Motor neuron (in vitro differentiated cells): ENCODE measurements at regions not wholly inside any gene's neighbourhood (a gene's known extent, or its start where the extent isn't known, plus 50 kb on each side); places are given as distances from the start of the nearest gene placed in this dataset.
A peak's percentile ranks its signal among the peaks of the same experiment; 100 is the strongest.
"Not testable (repeated sequence)": the region's sequence is repeated elsewhere in the genome, so short reads cannot be mapped to it uniquely, and the experiment has no call there.

Experiments used
- ATAC-seq, 8 experiments: fragments of 200-7000 bp; cut with Tn5 transposase; replicated peaks in 6 of 8; 2 replicates each; pipeline ENCODE4 v1.8.0; 2021; ENCODE audit warnings: mild to moderate bottlenecking in 8 of 8, moderate library complexity in 8 of 8
- H3K27ac ChIP-seq, 2 donors: fragments of 250-450 bp; sonication (Bioruptor Pico); 2 replicates each; pipeline ENCODE4 v1.9.0; 2021; ENCODE audit warnings: antibody characterized with exemption in 2 of 2, mild to moderate bottlenecking in 2 of 2, moderate library complexity in 1 of 2
- H3K4me1 ChIP-seq, 2 donors: fragments of 250-450 bp; sonication (Bioruptor Pico); replicated peaks in 1 of 2; 2 replicates each; pipeline ENCODE4 v1.6.1; 2021; ENCODE audit warnings: antibody characterized with exemption in 2 of 2, mild to moderate bottlenecking in 2 of 2, moderate library complexity in 1 of 2
- H3K4me3 ChIP-seq, 5 donors: fragments of 250-450 bp; sonication (Bioruptor Pico); 2 replicates each; pipeline ENCODE4 v1.9.0; 2021; ENCODE audit warnings: antibody characterized with exemption in 5 of 5, mild to moderate bottlenecking in 5 of 5, moderate library complexity in 4 of 5
- WGBS, 10 experiments: fragments of 450-650 bp; shearing (Covaris generic); methylation state at CpG; one replicate each; pipeline ENCODE4 v1.0.0; 2022; 5-methylcytosine and 5-hydroxymethylcytosine counted together
- in situ Hi-C, 9 experiments: fragments of 400-800 bp; cut with MboI; loops; one replicate each; pipeline ENCODE4 v1.15.0; 2021; ENCODE audit warnings: low sequenced_read_pairs in 9 of 9, low pct_unique_long_range_greater_than_20kb in 2 of 9; ENCODE audit not compliant: unreplicated experiment in 9 of 9

GRCh38 chr2:215260097-215260677 is 51.7 kb upstream of the ATIC start:
- Histone ChIP-seq H3K4me3 (no peak overlapping the region), H3K4me1 (no peaks in the 10 kb centered on the region), H3K27ac (no peak overlapping the region)
- peak in 5 of 8 experiments; percentile 47 to 90 (median 70) for ATAC-seq
- in situ Hi-C loops = loop anchor here in 1 of 9 experiments (25.0 kb wide), 1 partner anchor 298 kb away; no protein-coding TSS in a partner anchor
- 0 to 73% (median 41%) methylated on average over 1 to 4 of the region's 4 CpGs; no CpG with 5 or more reads in 1 of the 10 experiments for WGBS, 10 experiments

DNA sequence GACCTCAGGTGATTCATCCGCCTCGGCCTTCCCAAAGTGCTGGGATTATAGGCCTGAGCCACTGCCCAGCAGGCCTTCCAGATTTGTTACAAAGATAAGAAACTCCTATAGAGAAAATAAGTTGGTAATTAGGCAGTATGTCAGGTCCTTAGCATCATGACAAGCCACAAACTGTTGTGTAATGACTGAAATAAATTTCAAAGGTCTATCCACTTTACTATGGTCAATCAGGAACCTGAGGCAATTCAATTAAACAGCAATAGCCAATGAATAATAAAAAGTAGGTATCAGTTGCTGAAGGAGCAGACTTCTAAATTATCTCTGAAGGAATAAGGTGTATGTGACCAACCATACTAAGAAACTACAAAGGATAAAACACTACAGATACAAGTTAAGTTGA is 62.4 kb upstream of the ATIC start:
- Histone ChIP-seq H3K27ac (no peak overlapping the region), H3K4me1 (no peaks in the 10 kb centered on the region), H3K4me3 (no peak overlapping the region)
- no peak for ATAC-seq
- 17 to 100% (median 100%) methylated on average over 2 of the region's 2 CpGs; no CpG with 5 or more reads in 7 of the 10 experiments for WGBS, 10 experiments
- in situ Hi-C loops = no loop called here

GRCh38 chr2:215245919-215246318 is 65.9 kb upstream of the ATIC start:
- ATAC-seq, H3K4me1 ChIP-seq, H3K27ac ChIP-seq, H3K4me3 ChIP-seq, in situ Hi-C loops: not testable (repeated sequence)
- WGBS, 10 experiments = 78 to 93% (median 90%) methylated on average over 1 to 5 of the region's 20 CpGs; no CpG with 5 or more reads in 4 of the 10 experiments

DNA sequence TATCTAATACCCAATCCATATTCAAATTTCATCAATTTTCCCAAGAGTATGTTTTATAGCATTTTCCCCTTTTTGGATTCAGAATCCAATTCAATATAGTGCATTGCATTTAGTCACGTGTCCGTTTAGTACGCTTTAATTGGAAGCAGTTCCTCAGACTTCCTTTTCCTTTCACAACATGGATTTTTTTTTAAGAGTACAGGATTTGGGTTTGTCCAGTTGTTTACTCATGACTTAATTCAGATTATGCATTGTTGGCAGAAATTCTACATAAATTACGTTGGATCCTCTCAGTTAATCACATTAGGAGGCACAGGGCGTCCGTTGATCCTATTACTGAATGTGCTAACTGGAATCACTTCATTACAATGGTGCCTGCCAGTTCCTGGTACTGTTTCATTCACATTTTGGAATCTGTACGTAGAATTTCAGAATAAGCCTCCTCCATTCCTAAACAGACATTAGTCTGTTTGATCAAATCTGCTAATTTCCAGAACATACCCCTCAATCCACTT is 70.0 kb upstream of the ATIC start:
- WGBS, 10 experiments = 17 to 83% (median 68%) methylated on average over 2 to 7 of the region's 7 CpGs
- H3K4me1 ChIP-seq = no peaks in the 10 kb centered on the region
- in situ Hi-C loops = no loop called here
- no peak overlapping the region for H3K27ac ChIP-seq
- ATAC-seq = peak in 3 of 8 experiments; percentile 47 to 91 (median 81)
- no peak overlapping the region for H3K4me3 ChIP-seq

GRCh38 chr2:215238485-215239098 is 73.3 kb upstream of the ATIC start:
- in situ Hi-C loops = no loop called here
- WGBS, 10 experiments = 0 to 100% (median 16%) methylated on average over 1 to 3 of the region's 3 CpGs; no CpG with 5 or more reads in 2 of the 10 experiments
- ATAC-seq = no peak

GRCh38 chr2:215236131-215236530 is 75.7 kb upstream of the ATIC start:
- in situ Hi-C loops = no loop called here
- no peaks in the 10 kb centered on the region for H3K4me1 ChIP-seq
- 29 to 100% (median 85%) methylated on average over 1 to 8 of the region's 10 CpGs; no CpG with 5 or more reads in 1 of the 10 experiments for WGBS, 10 experiments
- H3K4me3 ChIP-seq = no peak overlapping the region
- ATAC-seq = no peak
- no peak overlapping the region for H3K27ac ChIP-seq

More at GRCh38 chr2:215238485-215239098, 73.3 kb upstream of the ATIC start:
- Histone ChIP-seq H3K27ac (no peak overlapping the region), H3K4me1 (no peaks in the 10 kb centered on the region), H3K4me3 (no peak overlapping the region)

GRCh38 chr2:215220221-215220620 is 81.8 kb upstream of the ABCA12 start:
- ATAC-seq, H3K27ac ChIP-seq, H3K4me1 ChIP-seq, in situ Hi-C loops, H3K4me3 ChIP-seq: not testable (repeated sequence)
- 80 to 100% (median 87%) methylated on average over 4 to 12 of the region's 19 CpGs; no CpG with 5 or more reads in 5 of the 10 experiments for WGBS, 10 experiments

GRCh38 chr2:215218587-215219577 is 80.5 kb upstream of the ABCA12 start:
- WGBS, 10 experiments = 8 to 95% (median 81%) methylated on average over 1 to 8 of the region's 32 CpGs; no CpG with 5 or more reads in 1 of the 10 experiments
- in situ Hi-C loops = no loop called here
- H3K4me1 ChIP-seq = no peaks in the 10 kb centered on the region
- no peak overlapping the region for H3K4me3 ChIP-seq
- no peak overlapping the region for H3K27ac ChIP-seq
- no peak for ATAC-seq

DNA sequence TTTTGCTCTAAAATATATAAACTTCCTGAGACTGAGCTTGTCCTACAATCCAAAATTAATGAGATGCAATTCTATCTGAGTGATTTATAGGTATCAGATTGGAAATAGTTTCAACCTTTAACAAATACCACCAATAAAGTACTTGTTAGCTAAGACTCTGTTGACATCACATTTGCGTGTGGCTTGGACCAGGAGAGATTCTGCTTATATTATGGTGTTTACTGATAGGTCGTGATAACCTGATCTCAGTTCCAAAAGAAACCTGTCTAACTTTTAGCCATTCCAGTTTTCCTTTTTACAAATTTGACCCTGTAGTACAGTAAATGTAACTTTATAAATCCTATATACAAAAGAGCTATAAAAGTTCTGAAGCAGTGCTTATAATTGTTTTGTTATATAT is 78.4 kb upstream of the ABCA12 start:
- 0 to 88% (median 40%) methylated on average over 1 to 2 of the region's 2 CpGs; no CpG with 5 or more reads in 1 of the 10 experiments for WGBS, 10 experiments
- in situ Hi-C loops = no loop called here

DNA sequence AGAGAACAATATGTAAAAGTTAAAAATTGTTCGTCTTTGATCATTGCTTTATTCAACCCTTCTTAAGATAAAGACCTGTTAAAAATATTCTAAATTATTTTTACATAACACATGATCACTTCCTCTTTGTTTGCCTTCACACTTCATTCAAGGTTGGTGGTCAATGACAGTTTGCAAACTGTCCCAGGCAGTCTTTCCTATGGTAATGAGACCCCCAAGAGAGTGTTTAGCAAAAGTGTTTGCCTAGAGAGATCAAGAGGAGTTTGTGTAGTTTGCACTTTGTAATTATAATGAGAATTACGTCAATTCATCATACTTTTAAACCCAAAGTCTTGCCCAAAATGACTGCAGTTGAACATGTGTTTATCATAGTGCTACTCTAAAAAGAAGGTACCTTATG is 77.2 kb upstream of the ABCA12 start:
- Histone ChIP-seq H3K4me3 (no peak overlapping the region), H3K4me1 (no peaks in the 10 kb centered on the region), H3K27ac (no peak overlapping the region)
- 9 to 50% (median 24%) methylated on average over 1 to 2 of the region's 2 CpGs for WGBS, 10 experiments
- peak in 1 of 8 experiments; percentile 37 for ATAC-seq
- in situ Hi-C loops = no loop called here

More for the DNA sequence above, 78.4 kb upstream of the ABCA12 start:
- H3K4me1 ChIP-seq = no peaks in the 10 kb centered on the region
- no peak overlapping the region for H3K27ac ChIP-seq
- ATAC-seq = no peak
- no peak overlapping the region for H3K4me3 ChIP-seq

- in situ Hi-C loops = no loop called here
- no peak for ATAC-seq
- Histone ChIP-seq H3K27ac (no peak overlapping the region), H3K4me1 (no peaks in the 10 kb centered on the region), H3K4me3 (no peak overlapping the region)
- 6 to 63% (median 38%) methylated on average over 2 to 3 of the region's 3 CpGs for WGBS, 10 experiments
Observed at GRCh38 chr2:215210082-215210481, 71.7 kb upstream of the ABCA12 start.

DNA sequence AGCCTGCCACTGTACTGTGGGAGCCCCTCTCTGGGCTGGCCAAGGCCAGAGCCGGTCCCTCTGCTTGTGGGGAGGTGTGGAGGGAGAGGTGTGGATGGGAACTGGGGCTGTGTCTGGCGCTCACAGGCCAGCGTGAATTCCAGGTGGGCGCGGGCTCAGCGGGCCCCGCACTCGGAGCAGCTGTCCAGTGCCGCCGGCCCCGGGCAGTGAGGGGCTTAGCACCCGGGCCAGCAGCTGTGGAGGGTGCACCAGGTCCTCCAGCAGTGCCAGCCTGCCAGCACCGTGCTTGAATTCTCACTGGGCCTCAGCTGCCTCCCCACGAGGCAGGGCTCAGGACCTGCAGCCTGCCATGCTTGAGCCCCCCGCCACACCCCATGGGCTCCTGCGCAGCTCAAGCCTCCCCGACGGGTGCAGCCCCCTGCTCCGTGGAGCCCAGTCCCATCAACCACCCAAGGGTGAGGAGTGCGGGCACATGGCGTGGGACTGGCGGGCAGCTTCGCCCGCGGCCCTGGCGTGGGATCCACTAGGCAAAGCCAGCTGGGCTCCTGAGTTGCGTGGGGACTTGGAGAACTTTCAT is 69.5 kb upstream of the ABCA12 start:
- no peak for ATAC-seq
- H3K4me3 ChIP-seq = no peak overlapping the region
- H3K4me1 ChIP-seq = no peaks in the 10 kb centered on the region
- 100% methylated on average over 6 of the region's 27 CpGs; no CpG with 5 or more reads in 8 of the 10 experiments for WGBS, 10 experiments
- in situ Hi-C loops = no loop called here
- no peak overlapping the region for H3K27ac ChIP-seq
